Keratinocyte (primary cell): ENCODE measurements at regions not wholly inside any gene's neighbourhood (a gene's known extent, or its start where the extent isn't known, plus 50 kb on each side); places are given as distances from the start of the nearest gene placed in this dataset.
"Not testable (repeated sequence)": the region's sequence is repeated elsewhere in the genome, so short reads cannot be mapped to it uniquely, and the experiment has no call there.

Source experiments
- DNase-seq: peaks from one replicate; pipeline ENCODE4 v3.0.0-alpha.2; 2011; ENCODE audit warnings: low read depth, missing footprints, low spot score
- FAIRE-seq: peaks from 2 replicates; lab custom pipeline; 2011; peaks lifted over from hg19 to GRCh38; lab: Jason Lieb, UNC
- H2AFZ ChIP-seq: 2 replicates; pipeline ENCODE4 v1.6.0; 2012; ENCODE audit warnings: low read length, control low read depth, inconsistent platforms; ENCODE audit not compliant: control insufficient read depth
- H3K27ac ChIP-seq: 2 replicates; pipeline ENCODE4 v1.5.1; 2011; ENCODE audit warnings: low read length; ENCODE audit not compliant: control insufficient read depth, insufficient read depth
- H3K27me3 ChIP-seq: 3 replicates; pipeline ENCODE4 v1.6.0; 2011; ENCODE audit warnings: low read length; ENCODE audit not compliant: control insufficient read depth, insufficient read depth; ENCODE audit errors: extremely low read depth
- H3K36me3 ChIP-seq, 2 experiments: 2 replicates in 1 of 2; 3 replicates in 1 of 2; pipeline ENCODE4 v1.5.1; 2011; ENCODE audit warnings: low read length in 2 of 2, mild to moderate bottlenecking in 1 of 2; ENCODE audit not compliant: control insufficient read depth in 2 of 2, insufficient read depth in 2 of 2; ENCODE audit errors: extremely low read depth in 1 of 2
- H3K4me1 ChIP-seq: 3 replicates; pipeline ENCODE4 v1.5.1; 2011; ENCODE audit warnings: low read length; ENCODE audit not compliant: control insufficient read depth, insufficient read depth; ENCODE audit errors: extremely low read depth
- H3K4me2 ChIP-seq: 3 replicates; pipeline ENCODE4 v1.6.0; 2011; ENCODE audit warnings: low read depth, low read length; ENCODE audit not compliant: control insufficient read depth, insufficient read depth; ENCODE audit errors: extremely low read depth
- H3K4me3 ChIP-seq, 3 experiments: fragments of 200-600 bp in 1 of 3; sonication (generic) in 1 of 3; 2 replicates in 2 of 3; 3 replicates in 1 of 3; pipeline ENCODE4 v1.5.1; 2011 to 2016; ENCODE audit warnings: low read length in 3 of 3, mild to moderate bottlenecking in 3 of 3, control low read depth in 2 of 3, inconsistent platforms in 1 of 3, low read depth in 1 of 3, mixed read lengths in 1 of 3, mixed run types in 1 of 3, moderate library complexity in 1 of 3; ENCODE audit not compliant: control insufficient read depth in 2 of 3, insufficient read depth in 2 of 3; ENCODE audit errors: extremely low read depth in 1 of 3
- H3K79me2 ChIP-seq: 2 replicates; pipeline ENCODE4 v1.6.0; 2012; ENCODE audit warnings: low read length; ENCODE audit not compliant: control insufficient read depth, insufficient read depth
- H3K9ac ChIP-seq: 3 replicates; pipeline ENCODE4 v1.6.0; 2011; ENCODE audit warnings: low read length; ENCODE audit not compliant: control insufficient read depth, insufficient read depth; ENCODE audit errors: extremely low read depth
- H3K9me1 ChIP-seq: 3 replicates; pipeline ENCODE4 v1.6.0; 2011; ENCODE audit warnings: low read length; ENCODE audit not compliant: control insufficient read depth, insufficient read depth; ENCODE audit errors: extremely low read depth
- H3K9me3 ChIP-seq: 2 replicates; pipeline ENCODE4 v1.5.1; 2012; ENCODE audit warnings: low read depth, low read length; ENCODE audit not compliant: control insufficient read depth
- H4K20me1 ChIP-seq: 3 replicates; pipeline ENCODE4 v1.6.0; 2011; ENCODE audit warnings: low read length; ENCODE audit not compliant: control insufficient read depth, insufficient read depth; ENCODE audit errors: extremely low read depth
- EZH2 ChIP-seq: IDR thresholded peaks from one replicate; pipeline ENCODE4 v1.6.1; 2012; ENCODE audit warnings: inconsistent platforms, mild to moderate bottlenecking, low read length, moderate library complexity
- dilution Hi-C: fragments of 300-500 bp; cut with MboI; formaldehyde crosslinking; loops from one replicate; pipeline ENCODE4 v1.7.0; 2020; ENCODE audit warnings: low sequenced_read_pairs; ENCODE audit not compliant: extremely low pct_ligation_motif_present
- TF ChIP-seq, protein P1 (sequence below), 3 experiments: IDR thresholded peaks in 1 of 3; conservative IDR thresholded peaks in 1 of 3; optimal IDR thresholded peaks in 1 of 3; 2 replicates in 2 of 3; 3 replicates in 1 of 3; pipeline versions ENCODE3 to v1.5.1; 2011; ENCODE audit warnings: low read length in 3 of 3, mild to moderate bottlenecking in 3 of 3, moderate library complexity in 2 of 3, control low read depth in 1 of 3, inconsistent platforms in 1 of 3; ENCODE audit not compliant: insufficient read depth in 2 of 3; ENCODE audit errors: extremely low read depth in 1 of 3

DNA sequence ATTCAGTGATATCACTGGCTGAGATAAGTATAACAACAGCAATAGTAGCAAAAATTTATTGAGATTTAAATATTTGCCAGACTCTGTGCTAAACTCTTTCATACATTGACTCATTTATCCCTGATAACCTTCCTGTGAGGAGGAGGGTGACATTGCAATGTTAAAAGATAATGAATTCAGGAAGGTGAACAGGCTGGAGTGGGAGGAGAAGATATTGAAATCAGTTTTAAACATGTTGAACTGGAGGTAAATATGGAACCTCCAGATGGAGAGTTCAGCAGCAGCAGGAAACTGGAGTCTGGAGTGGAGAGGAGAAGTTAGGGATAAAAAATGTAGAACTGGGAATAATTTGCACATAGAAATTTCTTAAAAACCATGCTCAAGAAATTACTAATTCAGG lies 142.0 kb upstream of the FAT3 start:
- H3K79me2 ChIP-seq: no peaks in the 10 kb centered on the region
- H3K36me3 ChIP-seq: no peaks in the 10 kb centered on the region
- no peak overlapping the region for H3K9ac ChIP-seq
- TF ChIP-seq, protein P1, sequence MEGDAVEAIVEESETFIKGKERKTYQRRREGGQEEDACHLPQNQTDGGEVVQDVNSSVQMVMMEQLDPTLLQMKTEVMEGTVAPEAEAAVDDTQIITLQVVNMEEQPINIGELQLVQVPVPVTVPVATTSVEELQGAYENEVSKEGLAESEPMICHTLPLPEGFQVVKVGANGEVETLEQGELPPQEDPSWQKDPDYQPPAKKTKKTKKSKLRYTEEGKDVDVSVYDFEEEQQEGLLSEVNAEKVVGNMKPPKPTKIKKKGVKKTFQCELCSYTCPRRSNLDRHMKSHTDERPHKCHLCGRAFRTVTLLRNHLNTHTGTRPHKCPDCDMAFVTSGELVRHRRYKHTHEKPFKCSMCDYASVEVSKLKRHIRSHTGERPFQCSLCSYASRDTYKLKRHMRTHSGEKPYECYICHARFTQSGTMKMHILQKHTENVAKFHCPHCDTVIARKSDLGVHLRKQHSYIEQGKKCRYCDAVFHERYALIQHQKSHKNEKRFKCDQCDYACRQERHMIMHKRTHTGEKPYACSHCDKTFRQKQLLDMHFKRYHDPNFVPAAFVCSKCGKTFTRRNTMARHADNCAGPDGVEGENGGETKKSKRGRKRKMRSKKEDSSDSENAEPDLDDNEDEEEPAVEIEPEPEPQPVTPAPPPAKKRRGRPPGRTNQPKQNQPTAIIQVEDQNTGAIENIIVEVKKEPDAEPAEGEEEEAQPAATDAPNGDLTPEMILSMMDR (optimal IDR thresholded peaks at IDR 0.05 in 1 of 3, IDR thresholded peaks at IDR 0.05 in 1 of 3, conservative IDR thresholded peaks at IDR 0.05 in 1 of 3; ENCODE audit: extremely low read depth in 1 of 3, insufficient read depth in 2 of 3, low read length in 3 of 3): no peak
- no peak for TF ChIP-seq EZH2
- H3K9me3 ChIP-seq: no peaks in the 10 kb centered on the region
- no peak overlapping the region for H3K4me3 ChIP-seq
- no peak overlapping the region for H3K27ac ChIP-seq
- H3K9me1 ChIP-seq: no peaks in the 10 kb centered on the region
- dilution Hi-C loops: no loop called here
- H4K20me1 ChIP-seq: no peaks in the 10 kb centered on the region
- H3K27me3 ChIP-seq: no peaks in the 10 kb centered on the region
- no peak overlapping the region for H2AFZ ChIP-seq
- DNase-seq (no peak), FAIRE-seq (no peak)
- no peaks in the 10 kb centered on the region for H3K4me1 ChIP-seq
- no peak overlapping the region for H3K4me2 ChIP-seq

DNA sequence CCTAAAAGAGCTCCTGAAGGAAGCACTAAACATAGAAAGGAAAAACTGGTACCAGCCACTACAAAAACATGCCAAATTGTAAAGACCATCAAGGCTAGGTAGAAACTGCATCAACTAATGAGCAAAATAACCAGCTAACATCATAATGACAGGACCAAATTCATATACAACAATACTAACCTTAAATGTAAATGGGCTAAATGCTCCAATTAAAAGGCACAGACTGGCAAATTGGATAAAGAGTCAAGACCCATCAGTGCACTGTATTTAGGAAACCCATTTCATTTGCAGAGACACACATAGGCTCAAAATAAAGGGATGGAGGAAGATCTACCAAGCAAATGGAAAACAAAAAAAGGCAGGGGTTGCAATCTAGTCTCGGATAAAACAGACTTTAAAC lies 150.1 kb upstream of the FAT3 start:
- FAIRE-seq, H3K4me1 ChIP-seq, H3K9me3 ChIP-seq, H3K4me2 ChIP-seq, DNase-seq, H4K20me1 ChIP-seq, H3K36me3 ChIP-seq, H3K27me3 ChIP-seq, H2AFZ ChIP-seq, H3K9me1 ChIP-seq, H3K9ac ChIP-seq, H3K79me2 ChIP-seq, dilution Hi-C loops, H3K27ac ChIP-seq, H3K4me3 ChIP-seq: not testable (repeated sequence)

DNA sequence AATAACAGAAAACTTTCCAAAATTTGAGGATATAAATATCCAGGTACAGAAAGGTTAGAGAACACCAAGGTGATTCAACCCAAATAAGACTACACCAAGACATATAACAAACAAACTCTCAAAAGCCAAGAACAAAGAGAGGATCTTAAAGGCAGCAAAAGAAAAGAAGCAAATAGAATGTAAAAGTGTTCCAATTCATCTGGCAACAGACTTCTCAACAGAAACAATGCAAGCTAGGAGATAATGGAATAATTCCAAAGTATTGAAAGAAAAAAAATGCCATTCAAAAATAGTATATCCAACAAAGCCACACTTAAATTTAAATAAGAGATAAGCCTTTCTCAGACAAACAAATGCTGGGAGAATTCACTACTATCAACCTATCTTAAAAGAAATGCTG lies 153.0 kb upstream of the FAT3 start:
- no peak overlapping the region for H3K4me2 ChIP-seq
- H3K27ac ChIP-seq: no peak overlapping the region
- no peaks in the 10 kb centered on the region for H3K36me3 ChIP-seq
- no peaks in the 10 kb centered on the region for H3K79me2 ChIP-seq
- H3K27me3 ChIP-seq: no peaks in the 10 kb centered on the region
- H3K9me3 ChIP-seq: no peaks in the 10 kb centered on the region
- TF ChIP-seq EZH2: no peak
- TF ChIP-seq, protein P1 (optimal IDR thresholded peaks at IDR 0.05 in 1 of 3, IDR thresholded peaks at IDR 0.05 in 1 of 3, conservative IDR thresholded peaks at IDR 0.05 in 1 of 3; ENCODE audit: extremely low read depth in 1 of 3, insufficient read depth in 2 of 3, low read length in 3 of 3): no peak
- no peaks in the 10 kb centered on the region for H3K9me1 ChIP-seq
- DNase-seq (no peak), FAIRE-seq (no peak)
- no peaks in the 10 kb centered on the region for H4K20me1 ChIP-seq
- no peak overlapping the region for H3K4me3 ChIP-seq
- dilution Hi-C loops: no loop called here
- H2AFZ ChIP-seq: no peak overlapping the region
- no peak overlapping the region for H3K9ac ChIP-seq
- H3K4me1 ChIP-seq: no peaks in the 10 kb centered on the region
